ENCODE measurements at regions not wholly inside any gene's neighbourhood (a gene's known extent, or its start where the extent isn't known, plus 50 kb on each side); places are given as distances from the start of the nearest gene placed in this dataset.

DNA sequence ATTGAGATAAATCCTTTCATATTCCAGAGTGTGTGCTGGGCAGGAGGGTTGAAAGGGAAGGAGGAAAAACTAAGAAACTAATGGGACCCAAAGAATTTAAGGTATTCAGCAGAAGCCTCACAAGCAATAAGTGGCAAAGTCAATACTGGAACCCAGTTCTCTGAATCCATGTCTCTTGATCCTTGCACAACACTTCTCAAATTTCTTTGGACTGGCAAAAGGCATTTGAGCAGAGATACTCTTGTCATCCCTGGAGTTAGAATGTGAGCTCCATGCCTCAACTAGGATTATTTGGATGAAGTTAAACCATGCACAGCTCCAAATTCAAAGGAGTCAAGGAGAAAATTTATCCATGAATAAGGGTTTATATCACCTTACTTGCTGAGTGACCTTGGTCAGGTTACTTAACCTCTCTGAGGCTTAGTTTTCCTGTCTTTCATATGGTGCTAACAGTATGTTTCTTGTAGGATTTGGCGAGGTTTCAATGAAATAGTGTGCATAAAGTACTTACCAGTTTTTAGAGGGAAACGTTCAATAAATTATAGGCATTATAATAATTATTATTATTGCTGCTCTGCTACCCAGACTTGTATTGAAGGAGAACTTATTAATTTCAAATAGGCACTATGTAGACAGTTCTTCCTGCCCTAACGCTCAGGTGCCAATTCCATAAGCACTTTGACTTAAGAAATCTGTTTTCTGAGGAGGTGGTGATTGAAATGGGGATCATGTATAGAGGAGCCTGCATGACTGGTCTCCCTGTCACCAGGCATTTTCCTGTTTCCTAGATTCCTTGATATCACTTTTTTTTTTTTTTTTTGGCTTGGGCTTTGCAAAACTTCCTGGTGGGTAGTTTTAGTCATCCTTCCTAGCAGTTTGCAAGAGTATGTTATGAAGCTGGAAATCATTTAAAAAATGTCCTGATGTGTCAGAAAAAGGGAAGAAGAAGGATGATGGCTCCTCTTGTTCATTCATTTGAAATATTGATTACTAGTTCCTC lies 125.0 kb upstream of the JUN start:
- TF ChIP-seq POLR2AphosphoS5 (IDR thresholded peaks at IDR 0.05; ENCODE audit: low read depth) = no peak
- TF ChIP-seq, protein P1, sequence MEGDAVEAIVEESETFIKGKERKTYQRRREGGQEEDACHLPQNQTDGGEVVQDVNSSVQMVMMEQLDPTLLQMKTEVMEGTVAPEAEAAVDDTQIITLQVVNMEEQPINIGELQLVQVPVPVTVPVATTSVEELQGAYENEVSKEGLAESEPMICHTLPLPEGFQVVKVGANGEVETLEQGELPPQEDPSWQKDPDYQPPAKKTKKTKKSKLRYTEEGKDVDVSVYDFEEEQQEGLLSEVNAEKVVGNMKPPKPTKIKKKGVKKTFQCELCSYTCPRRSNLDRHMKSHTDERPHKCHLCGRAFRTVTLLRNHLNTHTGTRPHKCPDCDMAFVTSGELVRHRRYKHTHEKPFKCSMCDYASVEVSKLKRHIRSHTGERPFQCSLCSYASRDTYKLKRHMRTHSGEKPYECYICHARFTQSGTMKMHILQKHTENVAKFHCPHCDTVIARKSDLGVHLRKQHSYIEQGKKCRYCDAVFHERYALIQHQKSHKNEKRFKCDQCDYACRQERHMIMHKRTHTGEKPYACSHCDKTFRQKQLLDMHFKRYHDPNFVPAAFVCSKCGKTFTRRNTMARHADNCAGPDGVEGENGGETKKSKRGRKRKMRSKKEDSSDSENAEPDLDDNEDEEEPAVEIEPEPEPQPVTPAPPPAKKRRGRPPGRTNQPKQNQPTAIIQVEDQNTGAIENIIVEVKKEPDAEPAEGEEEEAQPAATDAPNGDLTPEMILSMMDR (IDR thresholded peaks at IDR 0.05; ENCODE audit: insufficient read depth, low read length) = no peak
- TF ChIP-seq, protein P2, sequence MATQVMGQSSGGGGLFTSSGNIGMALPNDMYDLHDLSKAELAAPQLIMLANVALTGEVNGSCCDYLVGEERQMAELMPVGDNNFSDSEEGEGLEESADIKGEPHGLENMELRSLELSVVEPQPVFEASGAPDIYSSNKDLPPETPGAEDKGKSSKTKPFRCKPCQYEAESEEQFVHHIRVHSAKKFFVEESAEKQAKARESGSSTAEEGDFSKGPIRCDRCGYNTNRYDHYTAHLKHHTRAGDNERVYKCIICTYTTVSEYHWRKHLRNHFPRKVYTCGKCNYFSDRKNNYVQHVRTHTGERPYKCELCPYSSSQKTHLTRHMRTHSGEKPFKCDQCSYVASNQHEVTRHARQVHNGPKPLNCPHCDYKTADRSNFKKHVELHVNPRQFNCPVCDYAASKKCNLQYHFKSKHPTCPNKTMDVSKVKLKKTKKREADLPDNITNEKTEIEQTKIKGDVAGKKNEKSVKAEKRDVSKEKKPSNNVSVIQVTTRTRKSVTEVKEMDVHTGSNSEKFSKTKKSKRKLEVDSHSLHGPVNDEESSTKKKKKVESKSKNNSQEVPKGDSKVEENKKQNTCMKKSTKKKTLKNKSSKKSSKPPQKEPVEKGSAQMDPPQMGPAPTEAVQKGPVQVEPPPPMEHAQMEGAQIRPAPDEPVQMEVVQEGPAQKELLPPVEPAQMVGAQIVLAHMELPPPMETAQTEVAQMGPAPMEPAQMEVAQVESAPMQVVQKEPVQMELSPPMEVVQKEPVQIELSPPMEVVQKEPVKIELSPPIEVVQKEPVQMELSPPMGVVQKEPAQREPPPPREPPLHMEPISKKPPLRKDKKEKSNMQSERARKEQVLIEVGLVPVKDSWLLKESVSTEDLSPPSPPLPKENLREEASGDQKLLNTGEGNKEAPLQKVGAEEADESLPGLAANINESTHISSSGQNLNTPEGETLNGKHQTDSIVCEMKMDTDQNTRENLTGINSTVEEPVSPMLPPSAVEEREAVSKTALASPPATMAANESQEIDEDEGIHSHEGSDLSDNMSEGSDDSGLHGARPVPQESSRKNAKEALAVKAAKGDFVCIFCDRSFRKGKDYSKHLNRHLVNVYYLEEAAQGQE (IDR thresholded peaks at IDR 0.05; ENCODE audit: insufficient replicate concordance, low read depth) = no peak

Measured in HL-60 (cell line).